SKM-1 treated with dmso at 0.1 percent for 144 hours (cell line): ENCODE measurements at regions not wholly inside any gene's neighbourhood (a gene's known extent, or its start where the extent isn't known, plus 50 kb on each side); places are given as distances from the start of the nearest gene placed in this dataset.

Source experiments
- DNase-seq: peaks from one replicate; lab custom pipeline; 2025; ENCODE audit not compliant: unreplicated experiment; lab: John Stamatoyannopoulos, UW

DNA sequence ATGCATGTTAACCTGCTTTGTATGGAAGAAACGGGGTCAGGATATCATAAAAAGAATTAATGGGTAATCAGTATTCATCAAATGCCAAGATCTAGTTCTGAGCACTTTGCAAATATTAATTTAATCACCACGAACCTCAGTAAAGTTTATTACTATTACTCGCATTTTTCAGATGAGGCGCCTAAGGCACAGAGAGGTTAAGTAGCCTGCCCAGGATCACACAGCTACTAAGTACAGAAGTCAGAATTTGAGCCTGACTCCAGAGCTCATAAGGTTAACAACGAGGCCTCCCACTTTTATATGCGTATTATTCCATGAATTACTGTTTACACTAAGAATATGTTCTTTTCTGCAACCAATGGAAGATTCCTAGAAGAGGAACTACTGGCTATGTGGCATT lies 109.6 kb upstream of the KLF13 start:
- DNase-seq = no peak

DNA sequence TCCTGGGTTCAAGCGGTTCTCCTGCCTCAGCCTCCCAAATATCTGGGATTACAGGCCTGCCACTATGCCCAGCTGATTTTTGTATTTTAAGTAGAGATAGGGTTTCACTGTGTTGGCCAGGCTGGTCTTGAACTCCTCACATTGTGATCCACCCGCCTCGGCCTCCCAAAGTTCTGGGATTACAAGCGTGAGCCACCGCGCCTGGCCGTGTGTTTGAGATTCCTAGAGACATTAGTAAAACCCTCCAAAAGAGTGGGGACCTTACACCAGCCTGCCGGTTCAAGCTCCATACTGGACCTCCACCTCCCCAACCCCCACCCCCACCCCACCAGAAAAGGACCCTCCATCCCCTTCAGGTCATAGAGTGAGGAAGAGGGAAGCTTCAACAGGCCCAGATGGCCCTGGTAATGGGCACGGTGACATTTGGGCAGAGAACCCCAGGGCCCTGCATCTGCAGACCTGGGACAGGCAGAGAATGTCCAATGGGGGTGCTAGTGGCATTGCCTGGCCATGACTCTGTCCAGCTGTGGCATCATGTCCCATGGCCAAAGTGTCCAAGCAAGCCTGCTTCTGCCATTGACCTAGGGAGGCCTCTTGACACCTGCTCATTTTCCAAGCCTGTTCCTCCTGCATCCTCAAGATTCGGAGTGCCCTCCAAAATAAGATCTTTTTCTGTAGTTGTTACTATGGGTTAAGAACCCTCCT lies 108.9 kb upstream of the KLF13 start:
- DNase-seq = no peak

DNA sequence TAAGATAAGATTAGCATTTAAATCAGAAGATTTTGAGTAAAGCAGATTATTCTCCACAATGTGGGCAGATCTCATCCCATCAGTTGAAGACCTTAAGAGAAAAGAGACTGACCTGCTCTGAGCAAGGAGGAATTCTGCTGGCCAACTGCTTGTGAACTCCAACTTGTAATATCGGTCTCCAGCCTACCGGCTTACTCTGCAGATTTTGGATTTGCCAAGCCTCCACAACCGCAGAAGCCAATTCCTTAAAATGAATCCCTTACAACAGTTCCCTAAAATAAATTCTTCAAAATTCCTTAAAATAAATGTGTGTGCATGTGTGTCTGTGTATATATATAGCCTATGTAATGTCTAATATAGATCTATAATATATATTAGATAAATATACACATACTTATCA lies 107.4 kb upstream of the KLF13 start:
- no peak for DNase-seq

DNA sequence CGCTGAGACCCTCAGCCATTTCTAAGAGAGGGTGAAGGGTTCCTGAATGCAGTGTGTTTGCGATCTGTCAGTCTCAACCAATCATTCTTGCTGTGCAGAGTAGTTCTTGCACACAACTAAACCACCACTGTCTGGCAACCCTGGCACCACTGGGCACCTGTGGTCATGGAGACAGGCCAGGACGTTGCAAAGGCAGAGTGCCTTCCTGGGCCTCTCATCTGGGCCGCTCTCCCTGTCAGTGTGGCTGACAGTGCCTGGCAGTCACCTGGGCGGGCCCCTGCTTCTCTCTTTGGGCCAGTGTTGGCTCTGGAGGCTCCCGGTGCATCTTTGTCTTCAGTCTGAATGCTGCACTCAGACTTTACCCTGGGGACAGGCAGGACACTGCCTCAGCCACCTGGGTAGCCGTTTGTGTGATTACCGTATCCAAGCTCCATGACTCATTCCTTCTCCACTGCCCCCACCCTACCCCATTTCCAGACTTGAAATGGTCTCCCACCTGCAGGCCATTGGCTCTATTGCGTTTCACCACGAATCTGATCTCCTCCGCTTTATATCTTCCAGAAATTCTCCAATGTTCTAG lies 104.6 kb upstream of the KLF13 start:
- no peak for DNase-seq

DNA sequence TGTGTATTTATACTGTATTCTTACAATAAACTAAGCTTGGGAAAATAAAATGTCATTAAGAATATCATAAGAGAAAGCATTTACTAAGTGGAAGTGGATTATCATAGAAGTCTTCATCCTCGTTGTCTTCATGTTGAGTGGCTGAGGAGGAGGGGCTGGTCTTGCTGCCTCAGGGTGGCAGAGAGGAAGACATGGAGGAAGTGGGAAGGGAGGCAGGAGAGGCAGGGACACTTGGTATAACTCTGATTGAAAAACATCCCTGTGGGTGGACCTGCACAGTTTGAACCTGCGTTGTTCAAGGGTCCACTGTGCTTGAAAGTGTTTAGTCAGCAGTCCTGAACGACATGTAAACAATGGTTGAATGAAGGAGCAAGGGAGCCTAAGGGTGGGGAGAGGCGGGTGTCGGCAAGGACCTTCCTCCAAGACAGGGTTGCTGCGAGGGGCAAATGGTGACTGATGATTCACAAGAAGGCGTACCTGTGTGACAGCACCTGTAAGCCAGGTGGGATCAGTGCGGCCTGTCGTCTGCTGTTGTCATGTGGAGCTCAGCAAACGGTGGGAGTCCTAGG lies 103.8 kb upstream of the KLF13 start:
- peak; percentile 4 for DNase-seq

DNA sequence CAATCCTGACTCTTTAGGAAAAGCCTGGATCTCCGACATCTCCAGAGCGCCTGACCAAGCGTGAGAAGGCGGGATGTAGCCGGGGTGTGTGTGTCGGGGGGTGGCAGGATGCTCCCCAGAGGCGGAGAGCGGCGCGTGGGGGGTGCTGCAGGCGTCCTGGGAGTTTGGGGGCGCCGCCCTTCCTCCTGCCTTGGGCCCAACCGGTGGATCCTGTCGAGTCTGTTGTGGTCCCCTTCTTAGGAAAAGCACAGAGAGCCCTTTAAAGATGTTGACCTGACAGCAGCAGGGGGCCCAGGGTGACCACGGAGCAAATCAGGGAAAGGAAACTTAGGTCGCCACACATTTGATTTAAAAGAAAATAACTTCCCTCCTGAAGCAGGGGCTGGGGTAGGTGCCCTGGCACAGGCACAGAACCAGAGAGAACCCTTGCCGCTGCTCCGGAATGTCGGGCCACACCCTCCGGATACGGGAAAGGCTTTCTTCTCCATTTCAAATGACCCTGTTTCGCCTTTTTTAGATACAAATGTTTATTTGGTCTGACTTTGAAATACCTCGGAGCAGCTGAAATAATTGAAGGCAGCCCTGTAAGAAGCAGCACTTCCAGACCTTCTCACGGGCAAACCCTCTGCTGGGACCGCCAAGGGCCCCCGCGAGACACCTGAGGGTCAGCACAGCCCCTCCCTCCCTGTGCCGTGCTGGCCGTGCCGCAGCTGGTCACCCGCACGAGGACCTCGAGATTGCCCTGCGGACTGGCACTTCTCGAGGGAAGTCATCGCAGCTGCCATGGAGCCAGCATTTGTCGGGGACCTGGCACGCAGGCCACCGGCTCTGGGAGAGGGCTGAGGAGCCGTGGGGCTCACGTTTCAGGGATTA lies 102.9 kb upstream of the KLF13 start:
- no peak for DNase-seq

DNA sequence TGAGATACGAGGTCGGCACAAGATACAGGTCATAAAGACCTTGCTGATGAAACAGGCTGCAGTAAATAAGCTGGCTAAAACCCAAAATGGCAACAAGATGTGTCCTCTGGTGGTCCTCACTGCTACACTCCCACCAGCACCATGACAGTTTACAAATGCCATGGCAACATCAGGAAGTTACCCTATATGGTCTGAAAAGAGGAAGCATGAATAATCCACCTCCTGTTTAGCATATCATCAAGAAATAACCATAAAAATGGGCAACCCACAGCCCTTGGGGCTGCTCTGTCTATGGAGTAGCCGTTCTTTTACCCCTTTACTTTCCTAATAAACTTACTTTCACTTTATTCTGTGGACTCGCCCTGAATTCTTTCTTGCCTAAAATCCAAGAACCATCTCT lies 102.0 kb upstream of the KLF13 start:
- peak; percentile 19 for DNase-seq

DNA sequence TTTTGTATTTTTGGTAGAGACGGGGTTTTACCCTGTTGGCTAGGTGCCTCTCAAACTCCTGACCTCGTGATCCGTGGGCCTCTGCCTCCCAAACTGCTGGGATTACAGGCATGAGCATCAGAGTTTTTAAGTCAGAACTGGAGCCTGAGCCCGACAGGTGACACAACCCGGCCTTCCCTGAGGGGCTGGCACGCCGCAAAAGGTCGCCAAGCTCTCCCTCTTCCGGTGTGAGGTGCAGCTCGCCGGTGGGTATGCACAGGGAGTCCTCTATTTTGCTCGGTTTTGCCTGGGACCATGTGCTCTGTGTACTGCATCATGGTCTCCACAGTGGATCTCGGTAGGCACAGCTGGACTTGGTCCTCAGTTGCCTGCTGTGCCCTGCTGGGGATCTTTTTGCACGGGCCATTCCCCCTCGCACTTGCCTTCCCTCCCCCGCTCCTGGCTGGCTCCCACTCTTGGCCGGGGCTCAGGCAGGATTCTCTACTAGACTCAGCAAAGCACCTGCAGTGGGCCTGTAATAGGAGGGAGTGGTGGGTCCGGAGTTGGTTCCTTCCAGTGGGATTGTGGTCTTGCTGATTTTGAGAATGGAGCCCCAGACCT lies 101.2 kb upstream of the KLF13 start:
- no peak for DNase-seq

DNA sequence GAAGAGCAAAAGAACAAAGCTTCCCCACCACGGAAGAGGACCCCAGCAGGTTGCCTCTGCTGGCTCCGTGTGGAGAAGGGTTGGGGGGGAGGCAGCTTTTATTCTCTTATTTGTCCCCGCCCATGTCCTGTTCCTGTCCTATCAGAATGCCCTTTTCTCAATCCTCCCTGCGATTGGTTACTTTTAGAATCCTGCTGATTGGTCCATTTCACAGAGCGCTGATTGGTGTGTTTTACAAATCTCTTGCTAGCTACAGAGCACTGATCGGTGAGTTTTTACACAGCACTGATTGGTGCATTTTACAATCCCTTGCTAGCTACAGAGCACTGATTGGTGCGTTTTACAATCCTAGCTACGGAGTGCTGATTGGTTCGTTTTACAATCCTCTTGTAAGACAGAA lies 100.6 kb upstream of the KLF13 start:
- DNase-seq = no peak

DNA sequence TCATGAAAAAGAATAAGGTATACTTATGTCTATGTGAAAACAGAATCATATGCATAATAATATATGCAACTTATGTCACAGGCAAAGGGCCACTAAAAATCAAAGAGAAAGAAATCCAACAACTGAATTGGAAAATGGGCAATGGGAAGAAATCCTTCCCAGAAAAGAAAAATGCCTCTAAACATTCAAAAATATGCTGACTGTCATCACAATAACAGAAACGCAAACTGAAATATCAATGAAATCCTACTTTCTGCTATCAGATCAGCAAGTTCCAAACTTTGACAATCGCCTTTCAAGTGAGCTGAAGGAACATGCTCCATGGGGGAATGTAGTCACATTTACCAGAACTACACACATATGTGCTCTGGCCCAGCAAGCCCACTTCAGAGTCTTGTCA lies 99.4 kb upstream of the KLF13 start:
- DNase-seq = no peak

DNA sequence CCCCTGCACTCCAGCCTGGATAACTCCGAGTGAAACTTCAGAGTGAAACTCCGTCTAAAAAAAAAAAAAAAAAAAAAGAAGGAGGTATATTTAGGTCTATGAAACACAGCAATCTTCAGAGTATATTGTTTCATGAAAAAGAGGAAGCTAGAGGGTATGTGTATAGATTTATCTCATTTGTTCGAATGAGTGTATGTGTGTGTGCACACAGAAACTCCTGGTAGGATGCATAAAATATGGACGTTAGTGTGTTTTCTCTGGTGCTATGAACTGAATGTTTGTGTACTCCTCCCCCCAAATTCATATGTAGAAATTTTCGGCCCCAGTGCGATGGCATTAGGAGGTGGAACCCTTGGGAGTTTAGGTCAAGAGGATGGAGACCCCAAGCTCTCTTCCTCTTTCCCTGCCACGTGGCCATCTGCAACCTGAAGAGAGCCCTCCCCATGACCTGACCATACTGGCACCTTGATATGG lies 98.6 kb upstream of the KLF13 start:
- peak; percentile 17 for DNase-seq

DNA sequence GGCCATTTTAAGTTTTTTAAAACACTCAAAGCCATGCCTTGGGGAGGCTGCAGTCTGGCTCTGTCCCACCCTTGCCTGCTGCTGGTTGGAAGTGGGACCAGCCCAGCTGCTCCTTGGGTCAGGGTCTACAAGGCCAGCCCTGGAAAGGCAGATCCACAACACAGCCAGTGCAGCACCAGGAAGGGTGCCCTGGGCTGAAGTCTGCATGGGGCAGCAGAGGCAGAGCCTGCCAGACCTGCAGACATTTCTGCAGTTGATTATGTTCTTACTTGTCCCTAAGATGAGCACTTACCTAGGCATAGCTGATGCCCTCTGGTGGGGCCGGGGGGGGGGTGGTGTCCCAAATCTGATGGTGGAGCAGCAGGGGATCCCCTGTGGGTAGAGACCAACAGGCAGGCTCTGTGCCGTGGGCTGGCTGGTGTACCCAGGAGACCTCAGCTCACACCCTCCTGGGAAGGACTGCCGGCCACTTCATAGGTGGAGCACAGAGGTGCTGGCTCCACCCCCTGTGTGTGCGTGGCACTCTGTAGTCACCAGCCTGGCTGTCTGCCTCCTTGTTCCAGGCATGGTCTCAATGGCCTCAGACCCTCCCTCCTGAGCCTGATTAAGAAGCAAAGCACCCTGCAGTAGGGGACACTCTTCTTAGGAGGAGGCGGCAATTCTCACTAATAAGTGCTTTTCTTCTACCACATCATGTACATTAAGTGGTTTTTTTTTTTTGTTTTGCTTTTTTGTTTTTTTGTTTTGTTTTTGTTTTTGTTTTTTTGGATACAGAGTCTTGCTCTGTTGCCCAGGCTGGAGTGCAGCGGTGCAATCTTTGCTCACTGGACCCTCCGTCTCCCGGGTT lies 97.4 kb upstream of the KLF13 start:
- DNase-seq = no peak

DNA sequence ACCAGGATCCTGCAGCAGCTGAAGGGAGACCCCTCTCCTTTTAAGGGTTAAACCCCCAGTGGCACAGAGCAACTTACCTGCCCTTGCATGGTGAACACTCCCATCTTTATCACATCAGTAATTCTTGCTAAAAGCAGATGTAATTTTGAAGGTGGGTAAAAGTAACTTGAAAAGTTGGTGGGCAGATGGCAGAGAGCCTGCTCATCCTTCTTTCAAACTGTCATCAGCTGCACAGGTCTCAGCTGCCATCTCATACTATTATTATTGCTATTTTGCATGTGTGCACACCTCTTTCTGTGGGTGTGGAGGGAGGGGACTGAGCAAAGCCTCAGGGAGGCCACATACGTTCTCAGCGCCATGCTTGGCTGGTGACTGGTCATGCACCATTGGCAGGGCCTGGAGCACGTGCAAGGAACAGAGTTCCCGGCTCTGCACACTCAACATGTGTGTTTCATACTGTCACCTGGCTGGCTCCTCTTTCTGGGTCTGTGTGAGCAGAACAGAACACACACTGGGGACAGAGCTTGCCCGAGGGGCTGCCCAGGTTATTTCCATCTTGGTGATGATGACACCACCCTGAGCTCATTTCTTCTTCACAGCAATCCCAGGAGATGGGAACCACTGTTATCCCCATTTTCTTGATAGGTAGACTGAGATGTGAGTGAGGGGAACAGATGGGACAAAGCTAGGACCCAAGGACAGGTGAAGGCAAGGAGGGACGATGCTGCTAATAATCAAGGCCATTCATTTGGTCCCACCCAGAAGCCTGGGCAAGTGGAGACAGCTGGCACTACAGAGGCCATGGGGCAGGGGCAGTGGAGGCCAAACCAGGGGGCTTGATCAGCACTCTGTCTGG lies 95.8 kb upstream of the KLF13 start:
- DNase-seq = no peak

DNA sequence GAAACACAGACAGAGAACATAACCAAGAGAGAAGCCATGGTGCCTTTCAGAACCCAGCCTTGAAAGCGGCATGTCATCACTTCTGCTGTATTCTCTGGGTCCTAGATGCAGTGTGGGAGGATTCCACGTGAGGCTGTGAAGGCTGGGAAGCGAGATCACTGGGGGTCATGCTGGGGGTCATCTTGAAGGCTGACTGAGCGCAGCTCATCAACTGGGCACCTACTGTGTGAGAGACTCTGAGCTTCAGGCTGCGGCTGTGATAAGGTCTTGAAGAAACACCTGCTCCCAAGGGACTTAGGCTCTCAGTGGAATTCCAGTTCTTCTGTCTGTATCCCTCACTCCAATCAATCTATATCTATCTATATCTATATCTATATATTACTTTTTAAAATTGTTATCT lies 91.8 kb upstream of the KLF13 start:
- DNase-seq = no peak

DNA sequence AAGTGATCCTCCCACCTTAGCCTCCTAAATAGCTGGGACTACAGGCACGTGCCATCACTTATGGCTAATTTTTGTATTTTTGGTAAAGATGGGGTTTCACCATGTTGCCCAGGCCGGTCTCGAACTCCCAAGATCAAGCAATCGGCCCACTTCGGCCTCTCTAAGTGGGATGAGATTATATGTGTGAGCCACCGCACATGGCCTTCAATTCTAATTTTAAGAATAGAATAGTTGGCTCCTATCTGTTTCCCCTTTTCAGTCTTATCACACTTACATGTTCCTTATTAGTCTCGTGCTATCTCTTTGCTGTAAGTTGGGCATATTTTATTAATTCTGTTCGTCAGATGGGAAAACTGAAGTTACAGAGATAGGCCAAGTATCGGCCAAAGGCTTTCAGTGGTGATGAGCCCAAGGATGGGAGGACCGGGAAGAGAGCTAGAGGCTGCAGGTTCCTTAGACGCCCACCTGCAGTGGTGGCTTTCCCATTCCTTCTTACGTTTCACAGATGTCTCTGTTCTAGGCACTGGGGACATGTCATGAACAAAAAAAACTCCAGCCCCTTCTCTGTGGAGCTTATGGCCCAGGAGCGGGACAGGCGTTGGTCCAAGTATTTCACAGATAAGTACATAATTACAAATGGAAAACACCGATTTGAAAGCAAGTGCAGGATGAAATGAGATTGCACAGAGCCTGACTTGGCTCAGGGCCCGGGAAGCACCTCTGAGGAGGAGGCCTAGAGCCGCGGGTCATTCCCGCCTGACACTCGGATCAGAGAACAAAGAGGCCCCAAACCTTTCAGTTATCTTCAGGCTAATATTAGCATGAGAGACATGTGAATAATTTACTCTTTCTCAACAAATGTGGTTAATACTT lies 91.1 kb upstream of the KLF13 start:
- no peak for DNase-seq

DNA sequence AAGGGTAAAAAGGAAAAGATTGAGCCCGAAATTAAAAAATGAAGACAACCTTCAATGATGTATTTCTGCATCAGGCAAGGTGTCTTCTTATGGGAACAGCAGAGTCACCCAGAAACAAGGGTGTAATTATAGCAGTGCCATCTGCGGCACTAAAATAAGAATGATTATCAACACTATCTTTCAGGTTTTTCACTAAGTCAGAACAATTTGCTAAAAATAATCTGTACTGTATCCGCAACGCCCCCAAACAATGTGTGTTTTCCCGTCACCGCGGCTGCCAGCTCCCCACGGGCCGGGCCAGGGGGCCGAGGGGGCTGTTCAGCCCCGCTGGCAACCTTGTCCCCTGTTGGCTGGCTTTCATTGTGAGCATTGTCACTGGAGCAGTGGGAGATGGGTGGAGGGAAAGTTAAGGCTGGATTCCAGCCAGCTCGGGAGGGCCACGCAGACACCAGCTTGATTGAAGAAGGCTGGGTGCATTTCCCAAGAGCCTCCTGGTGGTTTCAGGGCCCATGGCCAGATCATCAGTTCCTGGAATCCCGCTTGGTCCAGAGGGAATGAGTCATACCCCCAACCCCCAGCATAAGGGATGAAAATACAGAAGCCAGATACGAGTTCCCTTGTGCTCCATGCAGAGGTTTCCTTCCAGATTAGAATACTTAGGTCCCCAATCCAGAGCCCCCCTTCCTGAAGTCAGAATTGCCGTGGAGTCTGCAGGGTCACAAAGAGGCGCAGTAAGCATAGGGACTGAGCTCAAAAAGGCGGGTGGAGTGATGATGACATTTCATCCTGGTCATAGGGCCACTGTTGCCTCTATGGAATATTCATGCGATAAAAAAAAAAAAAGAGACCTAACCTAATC lies 90.2 kb upstream of the KLF13 start:
- DNase-seq = no peak

DNA sequence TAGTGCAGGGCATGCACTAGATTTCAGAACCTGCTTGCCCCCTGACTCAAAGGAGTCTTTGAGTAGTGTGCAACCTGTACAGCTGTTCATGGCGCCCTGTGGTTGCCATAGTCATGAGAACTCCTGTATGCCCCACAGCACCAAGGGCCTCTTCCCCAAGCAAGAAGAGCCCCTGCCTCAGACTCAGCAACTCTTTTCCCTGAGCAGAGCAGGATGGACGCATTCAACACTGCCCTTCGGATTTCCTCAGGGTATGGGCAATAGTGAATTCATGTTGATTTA lies 89.7 kb upstream of the KLF13 start:
- no peak for DNase-seq

DNA sequence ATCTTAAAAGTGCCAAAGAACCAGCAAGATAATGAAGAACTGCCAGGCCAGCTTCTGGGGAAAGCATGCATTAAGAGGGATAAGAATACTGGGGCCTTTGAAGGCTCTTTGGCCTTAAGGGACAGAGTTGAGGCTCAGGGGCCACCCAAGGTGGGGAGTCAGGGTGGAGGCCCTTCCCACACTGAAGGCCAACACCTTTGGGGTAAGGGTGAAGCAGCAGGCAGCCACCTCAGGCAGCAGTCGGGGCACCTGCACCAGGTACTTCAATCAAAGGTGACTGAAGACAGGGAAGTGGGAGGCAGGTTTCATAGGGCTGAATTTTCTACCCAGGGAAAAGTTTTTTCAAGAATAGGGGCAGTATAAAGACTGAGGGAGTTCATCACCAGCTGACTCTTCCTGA lies 87.7 kb upstream of the KLF13 start:
- no peak for DNase-seq
